GM21360 (cell line): ENCODE measurements at regions not wholly inside any gene's neighbourhood (a gene's known extent, or its start where the extent isn't known, plus 50 kb on each side); places are given as distances from the start of the nearest gene placed in this dataset.

Source experiments
- ATAC-seq: cut with Tn5 transposase; IDR thresholded peaks from one replicate; pipeline ENCODE4 v1.9.1; 2021; ENCODE audit warnings: mild to moderate bottlenecking, moderate library complexity; ENCODE audit not compliant: unreplicated experiment

DNA sequence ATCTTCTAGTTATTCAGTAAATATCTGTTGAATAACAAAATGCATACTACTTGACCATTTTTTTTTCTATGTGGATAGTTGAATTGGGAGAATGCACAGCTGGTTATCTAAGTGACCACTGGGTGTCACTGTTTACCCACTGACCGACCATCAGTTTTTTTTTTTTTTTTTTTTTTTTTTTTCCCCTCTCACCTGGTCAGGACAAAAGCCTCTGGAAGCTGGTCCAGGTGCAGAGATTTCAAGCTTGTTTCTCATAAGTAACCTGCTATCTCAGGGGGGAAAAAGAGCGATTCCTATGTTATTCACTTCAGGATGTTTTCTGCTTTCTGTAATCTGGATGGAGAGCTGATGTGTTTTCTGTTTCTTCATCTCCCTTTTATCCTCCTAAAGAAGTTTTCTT, 256.0 kb downstream of the DCDC2C start:
- no peak for ATAC-seq

DNA sequence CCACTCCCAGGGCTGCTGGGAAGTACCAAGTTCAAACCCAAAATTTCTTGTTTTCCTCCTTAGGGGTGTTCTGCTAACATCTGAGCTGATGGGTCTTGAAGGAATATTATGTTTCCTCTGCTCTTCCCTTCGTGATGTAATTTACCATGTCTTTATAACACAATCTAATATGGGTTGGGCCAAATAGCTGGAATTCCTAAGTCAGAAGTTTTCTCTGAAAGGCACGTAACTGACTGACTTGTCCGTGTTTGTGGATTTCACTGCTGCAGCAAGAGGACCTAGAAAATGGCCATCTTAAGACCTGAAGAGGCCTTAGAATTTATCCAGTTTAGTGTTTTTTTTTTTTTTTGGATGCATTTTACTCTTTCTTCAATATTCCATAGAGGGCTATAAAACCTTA, 256.7 kb downstream of the DCDC2C start:
- ATAC-seq, result no peak

DNA sequence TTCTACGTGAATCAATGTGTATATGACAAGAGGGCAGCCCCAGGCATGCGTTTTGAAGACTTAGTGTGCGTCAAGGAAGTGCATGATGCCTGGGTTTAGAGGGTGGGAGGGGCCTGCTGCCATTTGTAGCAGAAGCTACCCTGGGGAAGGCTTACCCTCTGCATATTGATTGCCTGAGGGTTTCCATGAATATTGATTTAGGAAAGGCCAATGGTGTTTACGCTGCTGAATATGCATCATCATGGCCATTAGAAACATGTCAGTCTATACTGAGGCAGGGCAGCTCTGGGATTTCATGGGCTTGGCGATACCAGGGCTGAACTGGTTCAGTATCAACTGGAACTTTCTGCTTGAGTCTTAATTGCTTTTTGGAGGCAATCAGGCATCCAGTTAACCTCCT, 259.3 kb downstream of the DCDC2C start:
- ATAC-seq, result no peak

DNA sequence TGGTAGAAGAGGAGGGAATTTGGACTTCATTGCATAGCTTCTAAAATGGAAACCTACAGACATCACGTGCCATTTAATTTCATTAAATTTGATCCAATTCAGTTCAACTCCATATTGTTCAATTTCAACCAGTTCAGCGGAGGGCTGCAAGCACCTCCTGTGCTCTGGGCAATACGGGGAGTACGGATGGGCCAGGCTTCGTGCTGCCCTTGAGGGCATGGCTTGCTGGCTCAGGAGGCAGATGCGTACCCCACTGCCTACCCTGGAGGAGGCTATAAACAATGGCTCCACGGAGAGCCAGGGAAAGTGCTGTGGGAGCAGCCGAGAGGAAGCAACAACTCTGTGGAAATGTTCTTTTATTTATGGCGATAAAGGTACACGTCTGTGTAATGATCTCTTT, 261.8 kb downstream of the DCDC2C start:
- ATAC-seq, result no peak

DNA sequence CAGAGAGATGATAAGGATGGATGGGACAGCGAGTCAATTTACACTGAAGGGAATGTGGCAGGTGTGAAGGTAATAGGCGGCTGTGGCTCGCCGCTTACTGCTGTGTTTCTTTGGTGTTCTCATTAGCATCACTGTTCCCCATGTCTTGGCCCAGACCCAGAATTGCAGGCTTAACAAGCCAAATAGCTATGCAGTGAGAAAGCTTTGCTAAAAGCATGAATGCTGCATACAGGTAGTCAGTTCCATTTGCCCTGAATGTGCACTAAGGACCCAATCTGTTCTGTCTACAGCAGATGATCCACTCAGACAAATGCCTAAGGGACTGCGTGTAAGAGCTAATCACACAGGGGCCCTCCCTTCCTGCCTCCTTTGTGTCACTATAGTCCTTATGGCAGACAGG, 262.6 kb downstream of the DCDC2C start:
- ATAC-seq, result no peak

DNA sequence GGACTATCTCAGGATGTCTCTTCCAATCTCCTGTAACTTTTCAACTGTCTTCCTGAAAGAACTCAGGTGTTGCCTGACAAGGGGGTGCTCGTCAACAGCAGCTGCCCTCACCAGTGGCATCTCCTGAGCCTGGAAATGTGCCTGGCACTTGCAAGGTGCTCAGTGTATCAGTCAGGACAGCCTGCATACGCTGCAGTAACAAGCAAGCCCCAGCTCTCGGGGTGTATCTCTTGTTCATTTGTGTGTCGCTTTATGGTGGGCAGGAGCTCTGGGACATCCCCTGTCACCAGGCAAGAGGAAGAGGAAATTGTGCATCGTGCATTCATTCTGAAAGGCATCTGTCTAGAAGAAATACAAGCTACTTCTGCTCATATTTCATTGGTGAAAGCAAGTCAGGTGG, 263.1 kb downstream of the DCDC2C start:
- no peak for ATAC-seq

DNA sequence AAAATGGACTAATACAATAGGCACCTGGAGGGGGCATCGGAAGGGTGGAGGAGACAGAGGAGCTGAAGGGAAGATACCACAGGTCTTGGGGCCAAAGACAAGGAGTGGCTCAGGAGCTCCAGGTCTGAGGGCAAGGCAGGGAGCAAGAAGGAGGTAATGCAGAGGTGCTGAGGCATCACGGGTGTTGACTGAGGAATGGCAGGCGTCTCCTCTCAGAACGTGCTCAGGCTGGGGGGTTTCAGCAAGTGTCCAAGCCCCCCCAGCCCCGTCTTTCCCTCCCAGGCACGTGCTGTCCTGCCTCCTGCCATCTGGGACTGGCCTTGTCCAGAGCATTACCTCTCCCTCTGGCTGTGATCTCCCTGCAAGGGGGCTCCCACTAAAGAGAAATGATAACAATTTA, 265.4 kb downstream of the DCDC2C start:
- ATAC-seq, result no peak

DNA sequence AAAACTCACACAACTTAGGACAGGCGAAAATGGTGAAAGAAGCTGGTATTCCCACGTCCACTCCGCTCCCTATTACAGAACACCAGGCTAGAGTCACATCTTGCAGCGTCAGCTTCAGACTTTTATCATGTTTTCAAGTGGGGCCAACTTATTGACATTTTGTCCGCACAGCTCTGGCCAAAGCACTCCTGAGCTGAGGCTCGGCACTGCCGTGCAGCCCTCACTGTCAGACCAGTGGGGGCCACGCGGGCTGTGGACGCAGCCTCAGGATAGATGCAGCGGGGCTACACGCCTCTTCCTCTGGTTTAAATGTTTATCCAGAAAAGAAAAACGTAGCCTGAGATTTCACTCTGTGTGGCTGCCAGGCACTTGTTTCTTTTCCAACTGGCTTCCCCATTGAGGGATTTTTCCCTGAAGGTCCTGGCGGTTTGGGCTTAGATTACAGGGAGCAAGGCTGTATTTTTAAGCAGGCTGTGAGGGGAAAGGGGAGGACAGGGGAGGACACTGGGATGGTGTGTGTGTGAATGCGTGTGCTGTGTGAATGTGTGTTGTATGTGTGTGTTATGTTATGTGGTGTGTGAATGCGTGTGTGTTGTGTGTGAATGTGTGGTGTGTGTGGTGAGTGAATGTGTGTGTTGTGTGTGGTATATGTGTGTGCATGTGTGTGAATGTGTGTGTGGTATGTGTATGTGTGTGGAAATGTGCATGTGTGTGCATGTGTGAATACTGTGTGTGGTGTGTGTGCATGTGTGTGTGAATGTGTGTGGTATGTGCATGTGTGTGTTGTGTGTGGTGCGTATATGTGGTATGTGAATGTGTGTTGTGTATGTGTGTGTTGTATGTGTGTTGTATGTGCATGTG, 267.6 kb downstream of the DCDC2C start:
- ATAC-seq, result no peak

DNA sequence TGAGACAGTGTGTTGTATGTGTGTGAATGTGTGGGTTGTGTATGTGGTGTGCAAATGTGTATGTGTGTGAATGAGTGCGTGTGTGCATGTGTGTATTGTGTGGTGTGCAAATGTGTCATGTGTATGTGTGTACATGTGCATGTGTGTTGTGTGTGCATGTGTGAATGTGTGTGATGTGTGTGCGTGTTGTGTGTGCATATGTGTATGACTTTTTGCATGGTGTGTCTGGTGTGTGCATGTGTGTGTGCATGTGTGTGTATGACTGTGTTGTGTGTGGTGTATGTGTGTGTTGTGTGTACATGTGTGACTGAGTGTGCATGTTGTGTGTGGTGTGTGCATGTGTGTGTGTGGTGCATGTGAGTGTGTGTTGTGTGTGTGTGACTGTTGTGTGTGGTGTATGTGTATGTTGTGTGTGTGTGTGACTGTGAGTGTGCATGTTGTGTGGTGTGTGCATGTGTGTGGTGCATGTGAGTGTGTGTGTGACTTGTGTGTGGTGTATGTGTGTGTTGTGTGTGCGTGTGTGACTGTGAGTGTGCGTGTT, 268.3 kb downstream of the DCDC2C start:
- ATAC-seq, result no peak

DNA sequence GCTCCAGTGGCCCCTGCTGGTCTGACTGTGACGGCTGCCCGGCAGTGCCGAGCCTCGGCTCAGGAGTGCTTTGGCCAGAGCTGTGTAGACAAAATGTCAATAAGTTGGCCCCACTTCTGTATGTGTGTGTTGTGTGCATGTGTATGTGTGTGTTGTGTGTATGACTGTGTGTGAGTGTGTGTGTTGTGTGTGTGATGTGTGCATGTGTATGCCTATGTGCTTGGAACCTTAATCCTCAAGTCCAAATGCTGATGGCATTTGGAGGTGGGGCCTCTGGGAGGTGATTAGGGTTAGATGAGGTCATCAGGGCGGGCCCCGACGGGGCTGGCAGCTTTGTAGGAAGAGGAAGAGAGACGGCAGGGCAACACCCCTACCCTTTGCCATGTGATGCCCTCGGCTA, 269.0 kb downstream of the DCDC2C start:
- ATAC-seq, result no peak

DNA sequence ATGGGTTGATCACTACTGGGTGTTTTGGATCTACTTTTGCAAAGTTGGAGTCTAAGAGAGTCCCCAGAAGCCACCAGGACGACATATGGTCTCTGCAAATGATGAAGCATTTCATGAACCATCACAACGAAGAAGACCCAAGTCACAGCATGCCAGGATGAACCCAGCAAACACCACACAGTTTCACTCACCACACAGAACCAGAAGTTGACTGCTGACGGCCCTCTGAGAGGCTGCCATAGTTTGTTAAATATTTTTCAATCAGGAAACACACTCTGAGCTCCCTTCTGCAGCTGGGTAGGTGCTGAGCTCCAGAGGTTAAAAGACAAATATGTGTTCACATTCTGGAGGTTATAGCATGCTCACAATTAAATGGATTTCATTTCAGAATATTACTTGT, 271.4 kb downstream of the DCDC2C start:
- ATAC-seq, result no peak

DNA sequence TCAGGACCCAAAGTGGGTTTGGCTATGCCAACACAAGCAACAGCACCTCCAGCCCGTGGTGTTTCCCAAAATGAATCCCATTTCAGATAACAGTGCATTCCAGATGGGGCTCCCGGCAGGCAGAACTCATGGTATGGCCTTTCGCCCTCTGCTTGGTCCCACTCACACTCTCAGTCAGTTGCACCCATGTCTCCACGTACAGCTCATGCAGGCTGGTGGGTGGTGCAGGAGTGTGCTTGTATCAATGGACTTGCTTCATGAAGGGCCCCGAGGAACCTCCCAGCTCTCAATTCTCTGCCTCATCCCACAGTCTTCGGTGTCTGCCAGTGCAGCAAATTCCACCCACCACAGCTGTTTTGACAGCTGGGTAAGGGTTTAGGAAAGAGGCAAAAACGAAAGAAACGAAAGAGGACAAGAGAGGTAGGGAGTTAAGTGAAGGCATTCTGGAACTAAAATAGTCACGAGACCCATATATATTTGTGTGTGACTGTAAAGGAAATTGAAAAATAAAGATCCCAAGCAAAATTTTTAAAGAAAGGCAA, 278.1 kb downstream of the DCDC2C start:
- no peak for ATAC-seq

DNA sequence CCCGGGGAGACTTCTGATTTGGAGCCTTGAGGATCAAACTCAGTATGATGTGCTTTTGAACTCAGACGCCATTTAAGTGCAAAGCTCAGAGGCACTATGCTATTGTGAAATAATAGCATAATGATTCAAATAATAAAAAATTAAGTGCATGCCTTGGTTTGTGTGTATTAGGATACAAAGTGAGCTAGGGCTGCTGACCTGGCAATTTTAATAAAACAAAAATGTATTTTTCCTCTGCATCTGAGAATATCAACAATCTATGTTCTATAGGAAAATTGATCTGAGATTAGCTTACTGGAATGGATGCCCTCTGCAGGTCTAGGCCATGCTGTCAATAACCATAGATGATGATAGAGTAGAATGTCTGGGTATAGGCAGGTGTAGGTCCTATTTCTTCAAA, 278.8 kb downstream of the DCDC2C start:
- ATAC-seq, result no peak

DNA sequence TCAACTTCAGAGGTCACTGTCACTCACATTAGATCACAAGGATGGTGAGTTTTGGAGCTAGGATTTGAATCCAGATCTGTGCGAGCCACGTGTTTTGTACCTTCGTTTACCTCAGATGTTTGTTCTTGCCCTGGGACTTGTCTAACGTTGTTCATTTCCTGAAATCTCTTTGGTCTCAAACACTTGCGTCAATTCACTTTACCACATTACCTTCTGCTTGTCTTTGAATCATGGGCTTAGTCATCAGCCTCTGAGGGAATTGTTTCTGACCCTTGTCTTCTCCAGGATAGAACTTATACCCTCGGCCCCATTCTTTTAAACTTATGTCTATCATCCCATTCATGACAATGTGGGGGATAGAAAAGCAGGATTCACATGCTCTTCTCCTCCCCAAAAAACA, 282.7 kb downstream of the DCDC2C start:
- no peak for ATAC-seq

DNA sequence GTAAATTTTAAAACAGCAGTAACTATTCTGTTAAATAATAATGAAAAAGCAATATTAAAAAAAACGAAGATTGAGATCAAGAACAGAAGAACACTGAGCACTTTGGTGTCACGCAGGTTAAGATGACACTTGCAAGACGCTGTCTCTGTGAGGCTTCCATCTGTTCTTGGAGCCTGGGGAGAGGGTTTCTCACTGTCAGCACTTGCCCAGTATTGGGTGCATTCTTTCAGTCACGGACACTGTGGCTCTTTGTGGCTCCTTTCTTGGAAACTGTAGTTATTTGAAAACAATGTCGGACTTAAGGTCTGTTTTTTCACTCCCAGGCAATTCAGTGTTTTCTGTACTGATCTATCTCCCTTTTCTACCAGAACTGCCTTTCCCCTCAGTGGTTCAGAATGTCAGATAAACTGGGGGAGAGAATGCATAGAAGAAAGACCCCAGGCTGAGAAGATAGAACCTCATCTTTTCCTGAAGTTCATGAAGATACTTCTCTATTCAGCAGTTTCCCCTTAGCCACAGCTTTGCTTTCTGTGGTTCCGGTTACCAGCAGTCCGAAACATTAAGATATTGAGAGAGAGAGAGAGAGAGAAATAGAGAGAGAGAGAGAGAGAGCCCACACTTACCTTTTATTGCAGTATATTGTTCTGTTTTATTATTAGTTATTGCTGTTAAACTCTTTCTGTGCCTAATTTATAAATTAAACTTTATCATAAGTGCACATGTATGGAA, 283.3 kb downstream of the DCDC2C start:
- no peak for ATAC-seq

DNA sequence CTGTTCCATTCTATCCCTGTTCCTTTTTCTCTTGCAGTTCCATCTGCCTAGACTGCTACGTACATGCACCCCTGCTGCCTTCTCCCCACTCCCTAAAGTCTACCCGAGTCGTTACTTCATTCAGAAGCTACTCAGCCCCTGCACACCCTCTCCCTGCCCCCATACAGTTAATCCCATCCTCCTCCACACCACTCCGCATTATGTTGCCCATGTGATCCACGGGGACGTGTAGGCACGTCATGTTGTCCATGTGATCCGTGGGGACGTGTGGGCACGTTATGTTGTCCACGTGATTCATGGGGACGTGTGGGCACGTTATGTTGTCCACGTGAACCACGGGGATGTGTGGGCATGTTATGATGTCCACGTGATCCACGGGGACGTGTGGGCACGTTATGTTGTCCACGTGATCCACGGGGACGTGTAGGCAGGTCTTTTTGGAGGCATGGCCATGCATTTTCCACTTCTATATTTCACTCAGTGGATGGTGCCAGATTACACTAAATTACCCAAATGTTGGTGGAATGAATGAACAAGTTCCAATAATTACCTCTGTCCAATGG, 299.5 kb downstream of the DCDC2C start:
- ATAC-seq, result no peak

DNA sequence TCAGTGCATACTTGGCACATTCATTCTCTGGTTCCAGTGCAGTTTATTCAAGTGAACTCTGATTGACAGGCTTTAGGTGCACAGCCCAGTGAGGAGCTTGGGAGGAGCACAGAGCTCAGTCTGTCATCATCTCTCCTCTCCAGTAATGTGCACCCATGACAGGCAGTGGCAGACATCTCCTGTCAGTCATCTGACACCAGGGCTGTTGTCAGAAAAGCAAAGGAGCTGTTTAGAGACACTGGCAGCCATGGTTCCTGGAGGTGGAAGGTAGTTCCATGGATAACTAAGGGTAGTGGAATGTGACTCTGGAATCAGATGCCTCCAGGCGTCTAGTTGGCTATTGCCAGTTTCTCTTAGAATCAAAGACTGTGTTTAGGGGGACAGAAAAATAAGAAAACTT, 308.8 kb downstream of the DCDC2C start:
- ATAC-seq, result no peak

DNA sequence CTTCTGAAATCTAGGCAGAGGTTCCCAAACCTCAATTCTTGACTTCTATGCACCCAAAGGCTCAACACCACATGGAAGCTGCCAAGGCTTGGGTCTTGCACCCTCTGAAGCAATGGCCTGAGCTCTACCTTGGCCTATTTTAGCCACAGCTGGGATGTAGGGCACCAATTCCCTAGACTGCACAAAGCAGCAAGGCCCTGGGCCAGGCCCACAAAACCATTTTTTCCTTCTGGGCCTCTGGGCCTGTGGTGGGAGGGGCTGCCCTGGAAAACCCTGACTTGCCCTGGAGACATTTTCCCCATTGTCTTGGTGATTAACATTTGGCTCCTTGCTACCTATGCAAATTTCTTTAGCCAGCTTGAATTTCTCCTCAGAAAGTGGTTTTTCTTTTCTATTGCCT, 315.2 kb downstream of the DCDC2C start:
- ATAC-seq, result no peak

DNA sequence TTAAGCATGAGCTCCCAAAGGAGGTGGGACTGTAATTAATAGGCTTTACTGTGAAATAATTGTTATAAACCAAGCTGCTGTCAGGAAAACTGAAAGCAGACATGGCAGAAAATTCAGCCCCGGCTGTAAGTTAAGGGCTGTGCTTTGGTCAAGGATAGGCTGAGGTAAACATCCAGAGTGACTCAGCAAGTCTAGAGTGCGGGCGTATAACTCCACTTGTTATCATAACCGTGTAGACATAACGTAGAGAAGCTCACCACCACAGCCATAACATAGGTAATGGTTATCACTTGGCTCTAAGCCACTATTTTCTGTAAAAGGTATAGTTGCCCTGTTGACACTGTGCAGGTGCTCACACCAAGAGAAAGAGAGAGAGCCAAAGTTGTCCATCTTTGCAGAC, 316.8 kb downstream of the DCDC2C start:
- ATAC-seq, result no peak

DNA sequence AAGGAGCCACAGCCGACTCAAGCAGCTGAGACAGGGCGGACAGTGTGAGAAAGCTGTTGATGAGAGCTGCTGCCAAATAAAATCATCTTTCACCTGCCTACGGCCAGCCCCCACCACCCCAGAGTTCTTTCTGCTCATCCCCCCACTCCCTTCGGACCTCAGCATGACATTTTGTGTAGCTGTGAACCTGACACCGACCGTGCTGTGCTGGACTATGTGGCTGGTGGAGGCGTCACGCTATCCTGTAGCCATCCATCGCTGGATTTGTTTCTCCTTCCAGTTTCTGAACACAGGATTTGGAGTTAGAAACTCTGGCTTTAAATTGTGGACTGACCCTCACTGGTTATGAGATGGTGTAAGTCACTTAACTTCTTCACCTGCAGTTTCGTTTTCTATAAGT, 317.3 kb downstream of the DCDC2C start:
- no peak for ATAC-seq

DNA sequence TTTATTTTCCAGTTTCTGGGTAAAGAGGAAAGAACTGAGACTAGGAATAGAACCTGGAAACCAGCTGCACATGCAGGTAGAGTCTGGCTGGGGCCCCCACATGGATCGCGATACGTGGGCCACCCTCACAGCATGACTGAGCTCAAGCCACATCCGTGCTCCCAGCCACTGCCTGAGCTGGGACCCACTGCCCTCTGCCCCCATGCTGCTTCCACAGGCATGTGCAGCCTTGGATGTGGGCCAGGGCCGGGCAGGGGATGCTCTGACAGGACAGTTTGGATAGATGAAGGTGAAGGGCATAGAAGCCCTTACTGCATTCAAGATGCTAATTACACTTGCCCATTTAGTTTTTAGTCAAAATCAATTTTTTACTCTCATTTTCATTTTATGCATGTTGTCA, 321.2 kb downstream of the DCDC2C start:
- ATAC-seq, result no peak

DNA sequence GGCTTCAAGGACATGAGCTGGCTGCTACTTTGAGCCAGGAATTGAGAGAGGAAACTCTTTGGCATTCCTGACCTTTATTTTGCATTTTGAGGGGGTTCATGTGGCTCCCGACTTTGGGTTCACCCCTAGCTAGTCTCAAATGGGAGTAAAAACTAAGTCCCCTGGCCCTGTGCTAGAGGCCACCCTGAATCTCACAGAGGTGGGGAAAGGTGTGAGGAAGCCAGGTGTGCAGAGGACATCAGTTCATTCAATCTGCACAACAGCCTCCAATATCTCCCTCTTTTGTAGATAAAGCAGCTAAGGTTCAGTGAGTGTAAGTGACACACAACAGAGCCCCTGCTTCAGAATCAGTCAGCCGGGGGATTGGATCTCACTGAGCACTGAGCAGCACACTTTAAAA, 325.7 kb downstream of the DCDC2C start:
- ATAC-seq, result no peak
